K562 (cell line): ENCODE measurements at regions not wholly inside any gene's neighbourhood (a gene's known extent, or its start where the extent isn't known, plus 50 kb on each side); places are given as distances from the start of the nearest gene placed in this dataset.

Source experiments
- ATAC-seq: fragments of 200-7000 bp; cut with Tn5 transposase; 3 replicates; pipeline ENCODE4 v1.9.1; 2020; ENCODE audit warnings: moderate library complexity
- BruUV-seq: library from RNA; stranded (reverse); fragments of 400-500 nt; replicated peaks from 2 replicates; lab custom pipeline; 2021; lab: Mats Ljungman, UMichigan
- CTCF ChIA-PET: fragments of 300-600 bp; formaldehyde crosslinking; extraction: SDS; loops from one replicate; lab custom pipeline; 2021; ENCODE audit warnings: low intra/inter-chr PET ratio; lab: Yijun Ruan, JAX
- POLR2A ChIA-PET: fragments of 300-600, 350-650 bp; sonication (Branson Sonifier 250); formaldehyde crosslinking; extraction: SDS; loops from one replicate; lab custom pipeline; 2021; ENCODE audit warnings: antibody characterized with exemption, inconsistent platforms; lab: Yijun Ruan, JAX
- DNase-seq, 4 experiments: peaks; one replicate each; pipeline versions ENCODE4 v3.0.0 to v3.0.0-alpha.2; 2011 to 2018; ENCODE audit warnings: low spot score in 3 of 4, mixed read lengths in 3 of 4; ENCODE audit errors: extremely low read depth in 1 of 4
- FAIRE-seq: peaks from 2 replicates; lab custom pipeline; 2011; peaks lifted over from hg19 to GRCh38; lab: Jason Lieb, UNC
- H2AFZ ChIP-seq: 2 replicates; pipeline ENCODE4 v1.6.0; 2011; ENCODE audit warnings: low read depth, low read length, control low read depth, inconsistent platforms
- H3K27ac ChIP-seq: fragments of 200-600 bp; 3 replicates; pipeline ENCODE4 v1.8.0; 2011; ENCODE audit warnings: low read depth, mild to moderate bottlenecking, control low read depth, inconsistent platforms, low read length, moderate library complexity, mixed read lengths; ENCODE audit errors: extremely low read depth
- H3K27me3 ChIP-seq, 2 experiments: fragments of 300-600 bp in 1 of 2; 2 replicates in 1 of 2; 3 replicates in 1 of 2; pipeline versions ENCODE4 v1.6.0 to v1.8.0; 2011; ENCODE audit warnings: inconsistent platforms in 2 of 2, low read length in 2 of 2, mild to moderate bottlenecking in 1 of 2, mixed read lengths in 1 of 2, moderate library complexity in 1 of 2; ENCODE audit not compliant: control insufficient read depth in 2 of 2, insufficient read depth in 2 of 2
- H3K36me3 ChIP-seq: fragments of 300-600 bp; 3 replicates; pipeline ENCODE4 v1.8.0; 2011; ENCODE audit warnings: mild to moderate bottlenecking, low read length, inconsistent platforms; ENCODE audit not compliant: control insufficient read depth, insufficient read depth
- H3K4me1 ChIP-seq, 2 experiments: fragments of 200-600 bp in 1 of 2; replicated peaks in 1 of 2; 2 replicates in 1 of 2; 3 replicates in 1 of 2; pipeline versions ENCODE4 v1.5.1 to v1.8.0; 2011; ENCODE audit warnings: inconsistent platforms in 2 of 2, low read length in 2 of 2, mild to moderate bottlenecking in 1 of 2, mixed read lengths in 1 of 2, moderate library complexity in 1 of 2; ENCODE audit not compliant: control insufficient read depth in 2 of 2, insufficient read depth in 2 of 2
- H3K4me2 ChIP-seq: 2 replicates; pipeline ENCODE4 v1.6.1; 2011; ENCODE audit warnings: low read length, control low read depth, inconsistent platforms, mixed read lengths; ENCODE audit not compliant: insufficient read depth
- H3K4me3 ChIP-seq: fragments of 200-600 bp; sonication (generic), shearing (Covaris generic); 2 replicates; pipeline ENCODE4 v1.5.1; 2016; ENCODE audit warnings: control low read depth, inconsistent platforms
- H3K79me2 ChIP-seq: fragments of 200-600 bp; 3 replicates; pipeline ENCODE4 v1.8.0; 2011; ENCODE audit warnings: low read length, inconsistent platforms; ENCODE audit not compliant: control insufficient read depth, insufficient read depth
- H3K9ac ChIP-seq, 2 experiments: 2 replicates each; pipeline versions ENCODE4 v1.6.0 to v1.6.1; 2011; ENCODE audit warnings: low read depth in 2 of 2, low read length in 2 of 2, control low read depth in 1 of 2, inconsistent platforms in 1 of 2, mild to moderate bottlenecking in 1 of 2, mixed read lengths in 1 of 2; ENCODE audit not compliant: insufficient read depth in 1 of 2
- H3K9me1 ChIP-seq: one replicate; pipeline ENCODE4 v1.6.0; 2011; ENCODE audit warnings: inconsistent platforms, mild to moderate bottlenecking, low read length, moderate library complexity; ENCODE audit not compliant: control insufficient read depth, insufficient read depth
- H3K9me3 ChIP-seq: replicated peaks from 2 replicates; pipeline ENCODE4 v1.5.1; 2011; ENCODE audit warnings: low read depth, low read length, inconsistent platforms; ENCODE audit not compliant: control insufficient read depth, insufficient read depth
- H4K20me1 ChIP-seq: replicated peaks from 2 replicates; pipeline ENCODE4 v1.6.1; 2011; ENCODE audit warnings: low read length, inconsistent platforms, mixed read lengths; ENCODE audit not compliant: control insufficient read depth, insufficient read depth
- GATAD2A ChIP-seq: fragments of 450-650 bp; IDR thresholded peaks from 2 replicates; pipeline ENCODE4 v1.6.1; 2017
- HSF4 ChIP-seq: fragments of 250-450 bp; sonication (Bioruptor Pico); IDR thresholded peaks from 2 replicates; pipeline ENCODE4 v2.1.2; 2022; ENCODE audit warnings: mild to moderate bottlenecking, moderate library complexity, borderline replicate concordance
- JUNB ChIP-seq: fragments of 450-650 bp; formaldehyde crosslinking; conservative IDR thresholded peaks from 2 replicates; pipeline ENCODE4 v1.4.0; 2020; ENCODE audit warnings: mild to moderate bottlenecking
- POLR2AphosphoS2 ChIP-seq: IDR thresholded peaks from 2 replicates; pipeline ENCODE4 v1.6.1; 2012; ENCODE audit warnings: low read length, improper control_type of control experiment
- ZC3H4 ChIP-seq: sonication (generic); formaldehyde crosslinking; IDR thresholded peaks from 2 replicates; pipeline ENCODE4 v1.9.0; 2021; ENCODE audit warnings: missing genetic modification reagents, borderline replicate concordance
- ZNF140 ChIP-seq: fragments of 250-450 bp; sonication (Bioruptor Pico); IDR thresholded peaks from 2 replicates; pipeline ENCODE4 v1.8.0; 2021; ENCODE audit warnings: moderate library complexity, mild to moderate bottlenecking, inconsistent platforms
- ZNF184 ChIP-seq: sonication (generic); formaldehyde crosslinking; IDR thresholded peaks from 2 replicates; pipeline ENCODE4 v1.5.0; 2020; ENCODE audit warnings: missing genetic modification reagents
- in situ Hi-C: fragments of 300-500 bp; cut with MboI; formaldehyde crosslinking; loops from 4 replicates; pipeline ENCODE4 v1.15.0; 2018; ENCODE audit warnings: inconsistent platforms, mixed read lengths
- intact Hi-C: fragments of 100-400 bp; cut with micrococcal nuclease; formaldehyde crosslinking; loops from 2 replicates; pipeline ENCODE4 v1.14.2; 2022
- TF ChIP-seq, protein P1 (sequence below): fragments of 250-450 bp; sonication (Bioruptor Pico); IDR thresholded peaks from 2 replicates; pipeline ENCODE4 v1.8.0; 2022; ENCODE audit warnings: inconsistent platforms, mild to moderate bottlenecking, moderate library complexity, borderline replicate concordance
- TF ChIP-seq, protein P2 (sequence below): sonication (generic); formaldehyde crosslinking; IDR thresholded peaks from 2 replicates; pipeline ENCODE4 v1.8.0; 2022; ENCODE audit warnings: missing genetic modification reagents, mild to moderate bottlenecking, borderline replicate concordance
- TF ChIP-seq, protein P3 (sequence below): fragments of 250-450 bp; sonication (Bioruptor Pico); IDR thresholded peaks from 2 replicates; pipeline ENCODE4 v1.5.0; 2021

DNA sequence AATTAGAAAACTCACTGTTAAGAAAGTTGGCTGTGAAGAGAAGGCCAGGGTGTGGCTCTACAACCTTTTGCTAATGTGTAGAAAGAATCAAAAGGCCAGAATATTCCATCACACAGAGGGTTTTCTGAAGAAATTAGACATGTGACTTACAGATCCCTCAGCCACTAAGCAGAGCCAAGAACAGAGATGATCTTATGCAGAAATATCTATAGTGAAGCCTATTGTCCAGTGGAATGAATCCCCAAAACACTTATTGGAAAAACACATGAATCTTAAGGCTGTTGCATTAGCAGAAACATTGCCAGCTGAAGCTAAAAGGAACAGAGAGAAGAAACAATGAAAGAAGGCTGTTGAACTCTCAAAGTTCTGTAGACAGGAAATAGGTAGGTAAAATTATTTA is 979.2 kb downstream of the MRPL39 start:
- no peaks in the 10 kb centered on the region; the same call in 1 of the 2 replicates for H3K9me3 ChIP-seq
- no peak overlapping the region for H3K4me2 ChIP-seq
- H4K20me1 ChIP-seq, result no peaks in the 10 kb centered on the region
- in situ Hi-C loops (no loop called here), intact Hi-C loops (no loop called here)
- no peak overlapping the region for H3K4me3 ChIP-seq
- FAIRE-seq (no peak), ATAC-seq (no peak), DNase-seq (no peak)
- no peaks in the 10 kb centered on the region for H3K9me1 ChIP-seq
- BruUV-seq, result no TSS peak
- ChIA-PET CTCF (no interaction called here), POLR2A (no interaction called here)
- no peak overlapping the region for H3K9ac ChIP-seq
- no peaks in the 10 kb centered on the region for H3K79me2 ChIP-seq
- H3K4me1 ChIP-seq, result no peaks in the 10 kb centered on the region
- no peaks in the 10 kb centered on the region for H3K27me3 ChIP-seq
- H3K36me3 ChIP-seq, result no peaks in the 10 kb centered on the region
- TF ChIP-seq POLR2AphosphoS2, result no peak
- TF ChIP-seq HSF4 (CRISPR knock-in tag), result no peak
- TF ChIP-seq JUNB (CRISPR knock-in tag), result no peak
- no peak for TF ChIP-seq ZC3H4 (CRISPR knock-in tag)
- TF ChIP-seq, protein P1, sequence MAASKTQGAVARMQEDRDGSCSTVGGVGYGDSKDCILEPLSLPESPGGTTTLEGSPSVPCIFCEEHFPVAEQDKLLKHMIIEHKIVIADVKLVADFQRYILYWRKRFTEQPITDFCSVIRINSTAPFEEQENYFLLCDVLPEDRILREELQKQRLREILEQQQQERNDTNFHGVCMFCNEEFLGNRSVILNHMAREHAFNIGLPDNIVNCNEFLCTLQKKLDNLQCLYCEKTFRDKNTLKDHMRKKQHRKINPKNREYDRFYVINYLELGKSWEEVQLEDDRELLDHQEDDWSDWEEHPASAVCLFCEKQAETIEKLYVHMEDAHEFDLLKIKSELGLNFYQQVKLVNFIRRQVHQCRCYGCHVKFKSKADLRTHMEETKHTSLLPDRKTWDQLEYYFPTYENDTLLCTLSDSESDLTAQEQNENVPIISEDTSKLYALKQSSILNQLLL (CRISPR knock-in tag), result no peak
- no peak for TF ChIP-seq GATAD2A
- no peak for TF ChIP-seq ZNF140 (CRISPR knock-in tag)
- TF ChIP-seq, protein P2, sequence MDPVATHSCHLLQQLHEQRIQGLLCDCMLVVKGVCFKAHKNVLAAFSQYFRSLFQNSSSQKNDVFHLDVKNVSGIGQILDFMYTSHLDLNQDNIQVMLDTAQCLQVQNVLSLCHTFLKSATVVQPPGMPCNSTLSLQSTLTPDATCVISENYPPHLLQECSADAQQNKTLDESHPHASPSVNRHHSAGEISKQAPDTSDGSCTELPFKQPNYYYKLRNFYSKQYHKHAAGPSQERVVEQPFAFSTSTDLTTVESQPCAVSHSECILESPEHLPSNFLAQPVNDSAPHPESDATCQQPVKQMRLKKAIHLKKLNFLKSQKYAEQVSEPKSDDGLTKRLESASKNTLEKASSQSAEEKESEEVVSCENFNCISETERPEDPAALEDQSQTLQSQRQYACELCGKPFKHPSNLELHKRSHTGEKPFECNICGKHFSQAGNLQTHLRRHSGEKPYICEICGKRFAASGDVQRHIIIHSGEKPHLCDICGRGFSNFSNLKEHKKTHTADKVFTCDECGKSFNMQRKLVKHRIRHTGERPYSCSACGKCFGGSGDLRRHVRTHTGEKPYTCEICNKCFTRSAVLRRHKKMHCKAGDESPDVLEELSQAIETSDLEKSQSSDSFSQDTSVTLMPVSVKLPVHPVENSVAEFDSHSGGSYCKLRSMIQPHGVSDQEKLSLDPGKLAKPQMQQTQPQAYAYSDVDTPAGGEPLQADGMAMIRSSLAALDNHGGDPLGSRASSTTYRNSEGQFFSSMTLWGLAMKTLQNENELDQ (CRISPR knock-in tag), result no peak
- TF ChIP-seq, protein P3, sequence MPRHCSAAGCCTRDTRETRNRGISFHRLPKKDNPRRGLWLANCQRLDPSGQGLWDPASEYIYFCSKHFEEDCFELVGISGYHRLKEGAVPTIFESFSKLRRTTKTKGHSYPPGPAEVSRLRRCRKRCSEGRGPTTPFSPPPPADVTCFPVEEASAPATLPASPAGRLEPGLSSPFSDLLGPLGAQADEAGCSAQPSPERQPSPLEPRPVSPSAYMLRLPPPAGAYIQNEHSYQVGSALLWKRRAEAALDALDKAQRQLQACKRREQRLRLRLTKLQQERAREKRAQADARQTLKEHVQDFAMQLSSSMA (CRISPR knock-in tag), result no peak
- no peak for TF ChIP-seq ZNF184
- H2AFZ ChIP-seq, result no peak overlapping the region
- no peak overlapping the region for H3K27ac ChIP-seq
